HG03280 (cell line): ENCODE measurements at regions not wholly inside any gene's neighbourhood (a gene's known extent, or its start where the extent isn't known, plus 50 kb on each side); places are given as distances from the start of the nearest gene placed in this dataset.
A peak's percentile ranks its signal among the peaks of the same experiment; 100 is the strongest.

Source experiments
- ATAC-seq: cut with Tn5 transposase; IDR thresholded peaks from one replicate; pipeline ENCODE4 v1.9.1; 2021; ENCODE audit warnings: mild to moderate bottlenecking, moderate library complexity; ENCODE audit not compliant: unreplicated experiment

- ATAC-seq: no peak
Observed at GRCh38 chr6:120141601-120142000, 792.0 kb upstream of the MAN1A1 start.

- ATAC-seq: no peak
Observed at GRCh38 chr6:120137492-120137891, 787.9 kb upstream of the MAN1A1 start.

GRCh38 chr6:120129228-120129627 lies 779.7 kb upstream of the MAN1A1 start:
- no peak for ATAC-seq

GRCh38 chr6:120122401-120122800 lies 772.8 kb upstream of the MAN1A1 start:
- no peak for ATAC-seq

- ATAC-seq: no peak
Observed at GRCh38 chr6:120116343-120116742, 766.8 kb upstream of the MAN1A1 start.

GRCh38 chr6:120112980-120113379 lies 763.4 kb upstream of the MAN1A1 start:
- ATAC-seq: no peak

GRCh38 chr6:120111001-120111400 lies 761.4 kb upstream of the MAN1A1 start:
- no peak for ATAC-seq

- ATAC-seq: no peak
Observed at GRCh38 chr6:120108061-120108795, 758.7 kb upstream of the MAN1A1 start.

GRCh38 chr6:120103618-120104017 lies 754.1 kb upstream of the MAN1A1 start:
- no peak for ATAC-seq

GRCh38 chr6:120096696-120097260 lies 747.2 kb upstream of the MAN1A1 start:
- ATAC-seq: no peak

- ATAC-seq: no peak
Observed at GRCh38 chr6:120083186-120083585, 733.6 kb upstream of the MAN1A1 start.

- no peak for ATAC-seq
Observed at GRCh38 chr6:120077489-120077888, 727.9 kb upstream of the MAN1A1 start.

GRCh38 chr6:120058410-120058809 lies 708.8 kb upstream of the MAN1A1 start:
- no peak for ATAC-seq

- peak; percentile 76 for ATAC-seq
Observed at GRCh38 chr6:120056085-120056484, 706.5 kb upstream of the MAN1A1 start.

GRCh38 chr6:120055071-120055470 lies 705.5 kb upstream of the MAN1A1 start:
- no peak for ATAC-seq

GRCh38 chr6:120039664-120040063 lies 690.1 kb upstream of the MAN1A1 start:
- no peak for ATAC-seq

- ATAC-seq: no peak
Observed at GRCh38 chr6:120031837-120032236, 682.3 kb upstream of the MAN1A1 start.

GRCh38 chr6:120026791-120027190 lies 677.2 kb upstream of the MAN1A1 start:
- ATAC-seq: no peak

GRCh38 chr6:120010075-120010474 lies 660.5 kb upstream of the MAN1A1 start:
- no peak for ATAC-seq

GRCh38 chr6:120005292-120005976 lies 655.9 kb upstream of the MAN1A1 start:
- no peak for ATAC-seq

- peak; percentile 55 for ATAC-seq
Observed at GRCh38 chr6:119986934-119987549, 637.5 kb upstream of the MAN1A1 start.
